GM18505 (cell line): ENCODE measurements at regions not wholly inside any gene's neighbourhood (a gene's known extent, or its start where the extent isn't known, plus 50 kb on each side); places are given as distances from the start of the nearest gene placed in this dataset.
"Not testable (repeated sequence)": the region's sequence is repeated elsewhere in the genome, so short reads cannot be mapped to it uniquely, and the experiment has no call there.

Source experiments
- ATAC-seq: cut with Tn5 transposase; IDR thresholded peaks from one replicate; pipeline ENCODE4 v1.9.1; 2021; ENCODE audit not compliant: unreplicated experiment
- POLR2A ChIP-seq: IDR thresholded peaks from 4 replicates; pipeline ENCODE4 v1.6.1; 2011; ENCODE audit warnings: borderline replicate concordance; ENCODE audit not compliant: insufficient read depth, insufficient read length; ENCODE audit errors: extremely low read depth

DNA sequence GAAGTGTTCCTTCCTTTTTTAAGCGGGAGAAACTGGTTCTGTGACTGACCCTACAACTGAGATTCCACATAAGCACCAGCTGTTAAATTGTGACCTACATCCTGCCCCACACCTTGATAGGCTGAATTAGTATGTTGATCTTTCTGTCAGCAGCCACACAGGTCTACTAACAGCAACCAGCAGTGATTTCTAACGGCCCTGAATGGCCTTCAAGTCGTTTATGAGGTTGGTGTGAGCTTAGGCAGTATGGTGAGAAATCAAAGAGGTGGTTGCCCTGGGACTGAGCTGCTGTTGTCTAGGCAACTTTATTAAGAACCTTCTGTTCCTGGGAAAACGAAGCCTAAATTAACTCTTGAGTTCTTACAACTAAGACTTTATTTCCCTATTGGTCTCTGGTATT, 197.2 kb upstream of the FSHR start:
- no peak for ATAC-seq
- no peak for TF ChIP-seq POLR2A

DNA sequence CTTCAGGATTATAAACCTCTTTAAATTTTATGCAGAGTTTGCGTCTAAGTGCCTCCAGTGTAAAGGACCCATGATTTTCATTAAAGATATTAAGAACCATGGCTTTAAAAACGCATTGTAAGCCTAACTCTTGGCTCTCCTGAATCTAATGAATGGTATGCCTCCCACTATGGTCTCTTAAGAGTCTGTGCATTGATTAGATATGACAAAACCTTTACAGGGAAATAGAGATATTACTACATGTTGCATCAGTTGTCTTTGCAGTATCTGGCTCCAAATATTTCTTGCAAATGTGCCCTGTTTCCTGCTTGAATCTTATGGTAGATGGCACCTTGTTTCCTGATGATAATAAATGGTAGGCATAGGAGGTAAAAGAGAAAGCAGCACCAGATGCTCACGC, 189.3 kb upstream of the FSHR start:
- TF ChIP-seq POLR2A, result no peak
- ATAC-seq, result no peak

DNA sequence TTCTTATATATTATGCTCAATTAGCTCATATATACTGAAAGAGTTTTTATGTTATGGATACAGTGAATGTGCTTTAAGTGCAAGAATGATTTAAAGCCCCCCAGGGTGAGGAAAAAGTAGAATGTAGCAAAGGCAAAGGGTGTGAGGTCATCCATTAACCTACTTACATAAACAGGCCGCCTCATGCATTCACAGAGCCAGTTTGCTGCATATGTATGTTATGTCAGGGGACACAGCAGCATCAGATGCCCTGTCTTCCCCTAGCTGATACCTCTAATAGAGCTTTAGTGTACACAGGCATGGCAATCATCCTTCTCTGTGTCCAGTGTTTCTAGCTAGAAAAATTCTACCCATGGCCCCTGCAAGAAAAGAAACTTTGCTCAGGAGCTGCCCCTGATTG, 187.8 kb upstream of the FSHR start:
- TF ChIP-seq POLR2A, result no peak
- no peak for ATAC-seq

DNA sequence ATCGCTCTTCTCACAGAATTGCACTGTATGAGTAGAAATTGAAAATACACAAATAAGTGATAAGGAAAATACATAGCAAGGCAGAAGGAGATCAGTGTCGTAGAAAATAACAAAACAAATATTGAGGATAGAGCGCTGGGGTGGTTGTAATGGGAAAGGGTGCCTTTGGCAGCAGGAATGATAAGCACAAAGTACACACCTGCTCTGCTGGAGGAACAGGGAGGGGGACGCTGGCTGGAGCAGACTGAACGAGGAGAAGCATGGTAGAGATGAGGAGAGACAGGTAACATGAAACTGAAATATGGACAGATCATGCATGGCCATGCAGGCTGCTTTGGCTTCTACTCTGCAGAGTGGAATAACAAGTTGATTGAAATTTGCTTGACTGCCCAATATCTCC, 181.2 kb upstream of the FSHR start:
- ATAC-seq, result no peak

DNA sequence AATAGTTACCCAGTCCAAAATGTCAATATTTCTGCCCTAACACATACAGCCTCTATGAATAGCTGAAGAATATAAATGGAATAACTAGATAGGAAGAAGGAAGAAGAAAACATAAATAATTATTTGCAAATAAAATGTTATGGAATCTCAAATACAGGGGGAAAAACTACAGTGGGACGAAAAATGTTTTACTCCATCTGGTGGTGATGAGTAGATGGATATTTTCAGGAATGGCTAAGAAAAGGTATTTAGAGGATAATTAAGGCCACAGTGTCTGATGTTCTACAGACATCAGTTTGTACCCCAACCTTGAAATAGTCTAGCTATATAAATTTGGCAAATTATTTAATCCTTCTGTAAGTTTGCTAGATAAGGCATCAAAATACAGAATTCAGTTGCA, 178.1 kb upstream of the FSHR start:
- ATAC-seq, result no peak
- no peak for TF ChIP-seq POLR2A

More for the DNA sequence above, 181.2 kb upstream of the FSHR start:
- TF ChIP-seq POLR2A, result no peak

DNA sequence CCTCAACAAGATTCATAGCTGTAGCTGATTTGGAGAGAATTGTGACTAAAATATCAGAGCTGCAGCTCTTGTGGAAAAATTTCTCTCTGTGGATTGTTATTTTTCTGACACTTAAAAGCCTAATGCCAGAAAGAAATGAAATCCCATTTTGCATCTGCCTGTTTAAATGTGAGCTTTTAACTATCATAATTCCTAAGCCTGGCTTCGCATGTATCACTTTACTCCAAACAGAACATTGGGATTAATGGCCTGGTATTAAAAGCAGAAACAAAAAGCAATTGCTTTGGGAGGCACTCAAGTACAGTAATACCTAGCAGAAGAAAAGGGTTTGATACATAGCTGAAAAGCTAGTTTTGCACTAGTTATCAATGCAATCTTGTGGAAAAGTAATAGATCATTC, 164.2 kb upstream of the FSHR start:
- TF ChIP-seq POLR2A, result no peak
- ATAC-seq, result no peak

DNA sequence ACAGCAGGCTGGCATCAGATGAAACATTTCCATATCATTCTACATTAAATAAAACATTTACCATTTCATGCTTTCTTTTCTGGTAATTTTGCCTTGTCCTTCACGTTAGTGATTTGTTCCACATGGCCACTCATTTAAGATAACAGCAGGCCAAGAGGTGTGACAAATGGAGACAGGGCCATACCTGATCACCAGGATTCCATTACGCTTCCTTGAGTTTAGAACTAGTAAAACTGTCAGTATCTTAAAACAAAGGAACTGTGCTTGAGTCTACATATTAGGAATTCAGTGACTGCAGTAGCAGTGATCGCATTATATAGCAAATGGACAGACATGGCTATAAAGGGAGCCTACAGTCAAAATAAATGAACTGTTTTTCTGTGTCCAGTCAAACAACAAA, 155.1 kb upstream of the FSHR start:
- no peak for ATAC-seq
- no peak for TF ChIP-seq POLR2A

DNA sequence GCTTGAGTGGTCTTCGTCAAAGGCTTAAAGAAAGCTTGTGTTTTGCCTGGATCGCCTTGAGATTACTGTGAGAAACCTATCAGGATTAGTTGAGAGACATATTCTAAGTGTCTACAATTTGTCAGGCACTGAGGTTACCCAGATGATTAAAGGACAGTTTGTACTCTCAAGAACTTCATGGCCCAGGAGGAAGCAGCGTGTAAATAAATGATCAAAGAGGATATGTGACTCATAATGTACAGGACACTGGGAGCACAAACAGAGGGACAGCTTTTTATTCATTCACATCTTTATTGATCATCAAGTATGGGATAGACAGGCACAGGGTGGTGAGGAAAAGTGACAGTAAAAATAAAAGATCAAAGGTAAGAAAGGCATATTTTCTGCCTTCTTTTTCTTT, 152.6 kb upstream of the FSHR start:
- no peak for ATAC-seq
- TF ChIP-seq POLR2A, result no peak

DNA sequence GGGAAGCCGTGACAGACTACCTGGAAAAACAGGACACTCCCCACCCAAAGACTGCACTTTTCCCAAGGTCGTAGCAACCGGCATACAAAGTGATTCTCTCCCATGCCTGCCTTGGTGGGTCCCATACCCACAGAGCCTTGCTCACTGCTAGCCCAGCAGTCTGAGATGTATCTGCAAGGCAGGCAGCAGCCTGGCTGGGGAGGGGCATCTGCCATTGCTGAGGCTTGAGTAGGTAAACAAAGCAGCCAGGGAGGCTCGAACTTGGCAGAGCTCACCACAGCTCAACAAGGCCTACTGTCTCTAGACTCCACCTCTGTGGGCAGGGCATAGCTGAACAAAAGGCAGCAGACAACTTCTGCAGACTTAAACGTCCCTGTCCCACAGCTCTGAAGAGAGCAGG, 144.4 kb upstream of the FSHR start:
- not testable (repeated sequence) for ATAC-seq

DNA sequence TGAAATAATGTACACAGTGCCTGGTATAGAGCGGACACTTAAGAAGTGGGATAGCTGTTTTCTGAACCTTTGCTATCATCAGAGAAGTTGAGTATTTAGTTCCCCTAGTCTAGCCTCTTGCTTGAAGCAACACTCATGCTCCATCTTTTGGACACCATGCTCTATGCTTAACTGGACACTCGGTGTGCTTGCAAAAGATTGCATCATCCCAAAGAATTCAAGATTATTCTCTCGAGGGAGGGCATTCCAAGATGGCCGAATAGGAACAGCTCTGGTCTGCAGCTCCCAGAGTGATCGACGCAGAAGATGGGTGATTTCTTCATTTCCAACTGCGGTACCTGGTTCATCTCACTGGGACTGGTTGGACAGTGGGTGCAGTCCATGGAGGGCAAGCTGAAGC, 143.9 kb upstream of the FSHR start:
- TF ChIP-seq POLR2A, result no peak

DNA sequence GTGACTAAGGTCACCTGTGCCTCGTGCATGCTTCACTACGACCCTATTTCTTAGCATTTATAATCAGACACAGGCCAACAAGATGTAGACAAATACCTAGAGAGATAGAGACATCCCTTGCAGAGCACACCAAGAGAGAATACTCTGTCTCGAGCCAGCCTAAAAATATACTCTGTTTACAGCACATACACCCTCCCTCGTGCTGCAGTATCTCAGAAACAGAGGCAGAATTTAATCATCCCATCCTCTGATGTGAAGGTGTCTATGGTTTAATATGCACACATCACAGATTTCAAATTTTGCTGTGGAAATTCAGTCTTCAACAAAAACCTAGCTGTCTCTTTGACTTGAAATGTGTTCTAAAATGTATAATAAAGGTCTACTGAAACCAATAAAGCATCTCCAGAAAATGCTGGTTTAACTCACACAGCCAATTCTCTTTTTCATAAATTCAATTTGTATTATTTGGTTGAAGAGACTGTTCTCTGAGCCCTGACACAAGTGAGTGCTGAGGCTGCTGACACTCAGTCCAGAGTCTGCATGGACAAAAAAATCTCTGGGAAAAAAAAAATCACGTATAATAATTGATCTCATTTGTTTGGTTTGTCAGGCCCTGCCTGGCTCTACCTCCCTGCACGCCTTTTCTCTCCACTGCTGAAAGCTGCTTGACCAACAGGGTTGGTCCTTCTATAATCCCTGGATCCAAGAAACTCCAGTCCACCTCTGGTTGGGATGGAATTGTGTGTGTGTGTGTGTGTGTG, 142.0 kb upstream of the FSHR start:
- no peak for TF ChIP-seq POLR2A
- ATAC-seq, result no peak

More for the DNA sequence above, 143.9 kb upstream of the FSHR start:
- no peak for ATAC-seq

DNA sequence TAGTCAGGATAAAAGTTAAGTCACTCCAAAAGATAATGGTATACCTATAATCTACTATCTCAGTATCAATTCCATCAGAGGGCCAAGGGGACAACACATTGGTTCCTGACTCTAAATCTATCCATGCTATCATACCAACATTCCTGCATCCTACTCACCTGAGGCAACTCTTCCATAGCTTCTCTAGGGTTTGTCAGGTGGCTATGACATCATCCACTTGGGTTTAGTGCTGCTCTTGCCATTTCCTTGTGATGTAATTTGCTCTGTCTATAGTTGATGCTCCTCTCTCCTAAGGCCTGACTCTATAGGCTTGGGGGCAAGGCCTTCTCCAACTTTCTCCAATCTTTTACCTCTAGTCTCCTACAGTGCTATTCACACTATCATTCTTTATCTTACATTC, 139.9 kb upstream of the FSHR start:
- no peak for ATAC-seq
- TF ChIP-seq POLR2A, result no peak

DNA sequence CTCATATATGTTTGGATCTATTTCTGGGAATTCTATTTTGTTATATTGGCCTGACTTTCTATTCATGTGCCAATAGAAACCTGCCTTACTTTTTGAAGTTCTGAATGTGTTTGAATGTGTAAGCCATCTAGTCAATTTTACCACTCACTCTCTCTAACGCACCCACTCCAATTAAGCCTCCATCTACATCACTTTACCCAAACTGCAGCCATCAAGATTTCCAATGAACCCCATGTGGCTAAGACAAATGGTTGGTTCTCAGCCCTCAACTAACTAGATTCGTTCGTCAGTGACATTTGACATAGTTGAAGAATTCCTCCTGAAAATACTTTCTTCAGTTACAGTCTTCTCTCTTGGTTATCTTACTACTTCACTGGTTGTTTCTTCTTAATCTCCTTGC, 137.3 kb upstream of the FSHR start:
- no peak for ATAC-seq
- no peak for TF ChIP-seq POLR2A

DNA sequence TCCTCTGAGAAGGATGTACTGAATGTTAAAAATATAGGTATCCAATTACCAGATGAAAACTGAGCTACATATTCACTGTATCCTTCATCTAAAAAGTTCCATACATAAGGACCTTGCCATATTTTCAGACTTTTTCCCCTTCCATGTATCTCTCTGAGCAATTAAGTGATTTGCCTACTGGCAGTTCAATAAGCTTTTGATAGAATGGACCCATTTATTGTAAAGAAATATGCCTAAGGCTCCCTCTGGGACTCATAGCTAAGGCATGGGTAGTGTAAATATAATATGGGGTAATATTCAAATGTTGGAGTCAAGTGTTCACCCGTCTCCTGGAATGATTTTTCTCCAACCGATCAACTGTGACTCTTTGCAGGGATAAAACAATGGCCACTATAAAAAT, 135.4 kb upstream of the FSHR start:
- no peak for TF ChIP-seq POLR2A
- no peak for ATAC-seq

DNA sequence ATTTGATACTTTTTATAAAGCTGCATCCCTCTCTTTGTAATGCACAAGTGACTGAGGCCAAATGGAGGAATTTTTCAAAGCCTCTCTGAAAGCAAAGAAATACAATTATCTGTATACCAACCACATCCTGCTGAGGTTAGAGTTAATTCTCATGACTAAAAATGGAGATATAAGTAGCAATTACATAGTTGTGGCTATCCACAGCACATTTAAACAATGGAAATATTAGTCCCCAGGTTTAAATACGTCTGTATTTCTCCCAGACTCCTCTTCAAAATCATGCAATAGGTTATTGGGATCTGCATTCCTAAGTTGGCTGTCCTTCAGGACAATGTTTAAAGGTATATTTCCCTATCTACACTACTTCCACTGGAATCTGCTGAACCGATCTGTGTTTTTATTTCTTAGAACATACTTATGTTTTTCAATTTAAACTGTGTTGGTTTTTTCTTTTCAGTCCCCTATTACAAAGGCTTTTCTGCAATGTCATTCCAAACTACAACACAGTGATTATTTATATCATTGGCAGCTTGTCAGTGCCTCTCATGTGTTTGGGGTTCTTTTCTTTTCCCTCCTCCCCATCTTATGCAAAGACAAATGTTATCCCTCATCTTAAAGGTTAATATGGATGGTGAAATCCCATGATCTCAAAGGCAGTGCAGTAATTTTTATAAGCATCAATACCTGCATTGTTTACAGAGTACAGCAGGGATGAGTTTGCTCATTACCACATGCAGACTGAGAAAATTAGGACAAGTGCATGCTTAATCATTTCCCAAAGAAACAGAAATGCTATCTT, 134.8 kb upstream of the FSHR start:
- no peak for ATAC-seq
- no peak for TF ChIP-seq POLR2A

DNA sequence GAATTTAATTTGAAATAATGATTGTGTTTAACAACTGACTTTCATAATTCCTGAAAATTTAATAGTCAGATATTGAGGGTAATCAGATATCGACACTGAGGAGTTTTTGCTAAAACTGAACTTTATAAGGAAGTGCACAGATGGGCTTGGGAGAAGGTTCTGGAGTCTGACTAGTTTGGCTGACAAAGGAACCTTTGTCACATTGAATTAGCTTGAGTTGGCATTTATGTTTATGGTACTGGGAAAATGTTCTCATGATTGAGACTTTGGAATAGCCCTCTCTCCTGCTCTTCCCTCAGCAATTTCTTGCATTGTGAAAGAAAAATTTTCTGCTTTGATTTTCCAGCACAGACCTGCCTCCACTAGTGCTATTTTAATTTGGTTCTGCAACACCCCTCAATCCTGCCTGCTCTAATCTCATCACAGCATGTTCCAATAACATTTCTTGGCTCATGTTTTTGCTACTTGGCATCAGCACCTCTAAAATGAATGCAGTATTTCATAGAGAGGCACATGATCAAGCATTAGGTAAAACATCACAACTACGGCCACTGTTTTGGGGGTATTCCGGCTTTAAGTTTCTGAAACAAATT, 133.9 kb upstream of the FSHR start:
- no peak for TF ChIP-seq POLR2A
- ATAC-seq, result no peak
